ENCODE measurements at regions not wholly inside any gene's neighbourhood (a gene's known extent, or its start where the extent isn't known, plus 50 kb on each side); places are given as distances from the start of the nearest gene placed in this dataset.

GRCh38 chr3:159892801-159893200, 95.8 kb upstream of the IL12A start:
- TF ChIP-seq CTCF (IDR thresholded peaks at IDR 0.05) (no peak), POLR2A (IDR thresholded peaks at IDR 0.05) (no peak), POLR2AphosphoS5 (IDR thresholded peaks at IDR 0.05) (no peak)
